ENCODE measurements at regions not wholly inside any gene's neighbourhood (a gene's known extent, or its start where the extent isn't known, plus 50 kb on each side); places are given as distances from the start of the nearest gene placed in this dataset.

DNA sequence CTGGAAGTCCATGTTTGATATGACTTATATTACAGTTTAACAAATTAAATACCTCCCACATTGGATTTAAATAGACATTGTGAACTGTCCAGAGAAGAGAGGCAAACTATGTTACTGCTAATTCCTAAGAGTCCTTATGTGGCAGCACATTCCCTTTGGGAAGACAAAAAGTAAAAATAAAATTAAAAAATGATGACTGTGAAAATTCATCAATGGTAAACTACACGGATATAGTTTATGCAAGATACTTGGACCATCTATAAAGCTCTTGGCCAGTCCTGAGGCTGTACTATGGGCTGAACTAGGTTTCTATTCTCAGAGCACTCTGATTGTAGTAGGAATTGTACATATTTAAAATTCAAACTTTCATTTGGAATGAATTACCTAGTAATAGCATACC lies 206.4 kb downstream of the LRRK2 start:
- Mint-ChIP-seq H3K4me1 (ENCODE audit: unreplicated experiment) (no peaks in the 10 kb centered on the region), H3K27me3 (ENCODE audit: unreplicated experiment) (no peaks in the 10 kb centered on the region), H3K4me3 (ENCODE audit: unreplicated experiment) (no peak overlapping the region), H3K9me3 (ENCODE audit: unreplicated experiment) (no peaks in the 10 kb centered on the region), H3K36me3 (ENCODE audit: unreplicated experiment) (no peaks in the 10 kb centered on the region), H3K27ac (ENCODE audit: unreplicated experiment) (no peak overlapping the region)
- no peak for TF ChIP-seq CTCF (IDR thresholded peaks at IDR 0.05)
- DNase-seq (ENCODE audit: extremely low spot score, unreplicated experiment), result no peak

- DNase-seq (ENCODE audit: extremely low spot score, unreplicated experiment), result no peak
- Mint-ChIP-seq H3K27ac (ENCODE audit: unreplicated experiment) (no peak overlapping the region), H3K4me3 (ENCODE audit: unreplicated experiment) (no peak overlapping the region), H3K4me1 (ENCODE audit: unreplicated experiment) (no peaks in the 10 kb centered on the region), H3K36me3 (ENCODE audit: unreplicated experiment) (no peaks in the 10 kb centered on the region), H3K9me3 (ENCODE audit: unreplicated experiment) (peaks cover 4% of the 10 kb centered on the region), H3K27me3 (ENCODE audit: unreplicated experiment) (no peaks in the 10 kb centered on the region)
- no peak for TF ChIP-seq CTCF (IDR thresholded peaks at IDR 0.05)
Observed at GRCh38 chr12:40435251-40435650, 210.5 kb downstream of the LRRK2 start.

GRCh38 chr12:40435951-40436350 lies 211.2 kb downstream of the LRRK2 start:
- Mint-ChIP-seq H3K27ac (ENCODE audit: unreplicated experiment) (no peak overlapping the region), H3K4me3 (ENCODE audit: unreplicated experiment) (no peak overlapping the region), H3K4me1 (ENCODE audit: unreplicated experiment) (no peaks in the 10 kb centered on the region), H3K36me3 (ENCODE audit: unreplicated experiment) (no peaks in the 10 kb centered on the region), H3K9me3 (ENCODE audit: unreplicated experiment) (peaks cover 4% of the 10 kb centered on the region), H3K27me3 (ENCODE audit: unreplicated experiment) (no peaks in the 10 kb centered on the region)
- TF ChIP-seq CTCF (IDR thresholded peaks at IDR 0.05), result no peak
- DNase-seq (ENCODE audit: extremely low spot score, unreplicated experiment), result no peak

DNA sequence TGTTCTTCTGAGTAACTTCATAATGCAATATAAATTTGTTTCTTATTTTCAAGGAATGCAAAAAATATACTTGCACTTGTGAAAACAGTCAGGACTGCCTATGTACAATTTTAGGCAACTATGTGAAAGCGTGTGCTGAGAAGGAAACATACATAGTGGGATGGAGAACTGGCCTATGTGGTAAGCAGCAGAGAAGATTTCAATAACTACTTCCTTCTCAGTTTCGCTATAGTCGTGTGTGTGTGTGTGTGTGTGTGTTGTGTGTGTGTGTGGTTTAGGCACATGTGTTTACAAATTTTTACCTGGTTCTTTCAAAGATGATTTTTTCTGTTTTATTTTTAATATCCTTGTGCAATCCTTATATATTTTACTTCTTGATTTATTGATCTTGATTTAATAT lies 211.8 kb downstream of the LRRK2 start:
- Mint-ChIP-seq H3K27me3 (ENCODE audit: unreplicated experiment) (no peaks in the 10 kb centered on the region), H3K4me1 (ENCODE audit: unreplicated experiment) (no peaks in the 10 kb centered on the region), H3K36me3 (ENCODE audit: unreplicated experiment) (no peaks in the 10 kb centered on the region), H3K9me3 (ENCODE audit: unreplicated experiment) (peaks cover 4% of the 10 kb centered on the region), H3K27ac (ENCODE audit: unreplicated experiment) (no peak overlapping the region), H3K4me3 (ENCODE audit: unreplicated experiment) (no peak overlapping the region)
- no peak for DNase-seq (ENCODE audit: extremely low spot score, unreplicated experiment)
- TF ChIP-seq CTCF (IDR thresholded peaks at IDR 0.05), result no peak

DNA sequence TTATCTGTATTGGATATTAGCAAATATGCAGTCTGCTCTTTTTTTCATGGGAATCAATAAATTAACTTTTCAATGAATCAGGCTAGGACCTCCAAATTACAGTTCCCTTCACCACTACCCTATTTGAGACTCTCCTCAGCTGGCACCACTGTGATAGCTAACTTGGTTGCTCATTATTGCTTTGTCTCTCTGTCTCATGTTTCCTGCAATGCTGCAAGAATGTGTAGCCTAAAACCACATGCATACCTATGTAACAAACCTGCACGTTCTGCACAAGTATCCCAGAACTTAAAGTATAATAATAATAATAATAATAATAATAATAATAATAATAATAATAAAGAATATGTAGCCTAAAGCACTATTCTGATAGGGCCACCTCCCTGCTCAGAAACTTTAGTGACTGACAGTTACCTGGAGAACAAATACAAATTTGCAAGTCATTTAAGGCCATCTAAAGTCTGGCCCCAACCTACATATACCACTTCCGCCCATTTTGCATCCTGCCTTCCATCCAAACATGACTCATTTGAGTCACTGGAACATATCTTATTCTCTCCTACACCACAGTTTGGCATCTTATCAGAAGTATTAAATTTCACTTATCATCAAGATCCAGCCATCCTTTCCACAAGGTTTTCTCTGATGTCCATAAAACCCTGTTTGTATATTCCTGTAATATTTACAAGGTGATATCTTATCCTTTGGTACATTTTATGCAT lies 215.1 kb downstream of the LRRK2 start:
- Mint-ChIP-seq H3K4me3 (ENCODE audit: unreplicated experiment) (no peak overlapping the region), H3K27me3 (ENCODE audit: unreplicated experiment) (no peaks in the 10 kb centered on the region), H3K36me3 (ENCODE audit: unreplicated experiment) (no peaks in the 10 kb centered on the region), H3K9me3 (ENCODE audit: unreplicated experiment) (peaks cover 4% of the 10 kb centered on the region), H3K4me1 (ENCODE audit: unreplicated experiment) (no peaks in the 10 kb centered on the region), H3K27ac (ENCODE audit: unreplicated experiment) (no peak overlapping the region)
- DNase-seq (ENCODE audit: extremely low spot score, unreplicated experiment), result no peak
- TF ChIP-seq CTCF (IDR thresholded peaks at IDR 0.05), result no peak
